Femur (tissue), 1 donor: ENCODE measurements at regions not wholly inside any gene's neighbourhood (a gene's known extent, or its start where the extent isn't known, plus 50 kb on each side); places are given as distances from the start of the nearest gene placed in this dataset.

Source experiments
- DNase-seq: peaks from one replicate; pipeline ENCODE4 v3.0.0-alpha.2; 2017

DNA sequence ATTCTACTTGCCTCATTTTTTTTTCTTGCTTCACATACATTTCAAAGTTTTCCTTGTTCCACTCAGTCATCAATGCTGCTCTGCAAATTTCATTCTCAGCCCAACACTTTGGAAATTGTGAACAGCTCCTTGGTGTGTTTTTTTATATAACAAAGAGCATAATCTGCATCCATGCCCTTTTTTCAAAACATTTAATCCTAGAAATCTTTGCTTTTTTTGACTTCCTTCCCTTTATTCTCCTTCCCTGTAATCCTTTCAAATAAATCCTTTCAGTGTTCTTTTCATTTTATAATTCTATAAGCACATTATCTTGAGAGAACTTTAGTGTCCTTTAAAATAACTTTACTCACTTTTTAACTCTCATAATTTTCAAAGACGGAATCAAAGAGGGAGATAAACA lies 1150.8 kb downstream of the SI start:
- no peak for DNase-seq

DNA sequence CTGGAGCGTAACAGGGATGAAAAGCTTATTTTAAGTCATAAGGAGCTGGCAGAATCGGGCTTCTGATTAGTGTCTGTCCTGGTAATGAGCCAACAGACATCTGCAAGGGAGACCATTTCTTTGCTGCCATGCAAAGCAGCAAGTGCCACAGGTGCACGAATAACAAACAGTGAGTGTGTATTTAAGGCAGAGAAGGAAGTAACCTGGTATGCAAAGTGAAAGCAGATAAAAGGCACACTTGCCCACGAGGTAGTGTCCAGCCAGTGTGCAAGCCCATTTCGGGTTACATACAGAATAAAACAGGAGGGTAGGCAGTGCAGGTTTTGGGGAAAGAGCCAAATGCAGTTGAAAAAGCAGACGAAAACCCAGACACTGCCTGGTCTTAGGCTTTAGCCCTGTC lies 1153.7 kb downstream of the SI start:
- no peak for DNase-seq

DNA sequence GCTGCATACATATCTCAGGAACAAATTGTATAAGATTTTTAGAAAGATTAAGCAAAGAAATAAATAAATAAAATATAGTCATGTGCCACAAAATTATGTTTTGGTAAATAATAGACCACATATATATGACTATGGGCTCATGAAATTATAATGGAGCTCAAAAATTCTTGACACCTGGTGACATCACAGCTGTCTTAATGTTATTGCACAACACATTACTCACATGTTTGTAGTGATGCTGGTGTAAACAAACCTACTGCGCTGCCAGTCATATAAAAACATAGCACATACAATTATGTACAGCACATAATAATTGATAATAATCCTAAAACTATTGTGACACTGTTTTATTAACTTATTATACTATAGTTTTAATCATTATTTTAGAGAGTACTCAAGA lies 1159.1 kb downstream of the SI start:
- DNase-seq, result no peak

DNA sequence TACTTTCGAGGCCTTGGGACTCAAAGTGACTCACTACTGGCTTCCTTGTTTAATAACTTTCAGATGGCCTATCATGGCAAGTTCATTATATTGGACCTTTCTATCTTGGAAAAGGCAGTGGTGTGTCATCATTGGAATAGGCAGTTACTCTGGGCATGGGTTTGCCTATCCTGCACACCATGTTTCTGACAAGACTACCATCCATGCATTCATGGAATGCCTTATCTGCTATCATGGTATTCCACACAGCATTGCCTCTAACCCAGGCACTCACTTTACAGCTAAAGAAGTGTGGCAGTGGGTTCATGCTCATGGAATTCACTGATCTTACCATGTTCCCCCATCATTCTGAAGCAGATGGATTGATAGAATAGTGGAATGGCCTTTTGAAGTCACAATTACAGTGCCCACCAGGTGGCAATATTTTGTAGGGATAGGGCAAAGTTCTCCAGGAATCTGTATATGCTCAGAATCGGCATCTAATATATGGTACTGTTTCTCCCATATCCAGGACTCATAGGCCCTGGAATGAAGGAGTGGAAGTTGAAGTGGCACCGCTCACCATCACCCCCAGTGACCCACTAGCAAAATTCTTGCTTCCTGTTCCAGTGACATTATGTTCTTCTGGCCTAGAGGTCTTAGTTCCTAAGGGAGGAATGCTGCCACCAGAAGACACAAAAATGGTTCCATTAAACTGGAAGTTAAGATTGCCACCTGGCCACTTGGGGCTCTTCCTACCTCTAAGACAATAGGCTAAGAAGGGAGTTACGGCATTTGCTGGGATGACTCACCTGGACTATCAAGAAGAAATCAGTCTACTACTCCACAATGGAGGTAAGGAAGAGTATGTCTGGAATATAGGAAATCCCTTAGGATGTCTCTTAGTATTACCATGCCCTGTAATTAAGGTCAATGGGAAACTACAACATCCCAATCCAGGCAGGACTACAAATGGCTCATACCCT lies 1161.4 kb downstream of the SI start:
- DNase-seq, result no peak

DNA sequence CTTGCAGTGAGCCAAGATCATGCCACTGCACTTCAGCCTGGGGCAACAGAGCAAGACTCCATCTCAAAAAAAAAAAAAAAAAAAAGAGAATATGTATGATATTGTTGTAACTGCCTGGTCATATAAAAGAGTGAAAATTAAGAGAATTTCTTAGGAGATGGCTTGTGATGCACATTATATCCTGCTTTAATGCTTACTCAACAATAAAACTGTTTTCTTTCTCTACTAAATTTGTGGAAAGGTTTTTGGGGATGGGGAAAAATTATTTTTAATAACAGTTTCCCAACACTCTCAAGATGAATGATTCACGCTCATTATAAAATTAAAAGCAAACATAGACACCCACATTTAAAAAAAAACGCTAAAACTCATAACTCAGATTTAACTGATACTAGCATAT lies 1163.0 kb downstream of the SI start:
- no peak for DNase-seq

DNA sequence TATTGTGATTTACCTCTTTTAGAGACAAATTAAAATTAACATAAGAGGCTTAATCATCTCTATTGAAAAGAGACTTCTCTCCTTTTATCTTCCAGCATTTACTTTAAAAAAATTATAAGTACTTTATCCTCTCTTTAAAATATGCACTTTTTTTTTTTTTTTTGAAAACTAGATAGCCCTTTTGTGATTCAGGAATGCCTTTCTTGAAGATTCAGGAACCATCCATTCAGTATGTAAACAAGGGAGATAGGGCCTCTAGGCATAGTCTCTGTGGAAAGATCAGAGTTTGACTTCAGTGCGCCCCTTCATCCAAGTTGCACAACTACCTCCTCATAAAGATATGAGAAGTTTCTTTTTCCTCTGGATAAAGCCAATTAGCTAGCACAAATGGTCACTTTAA lies 1163.7 kb downstream of the SI start:
- no peak for DNase-seq

DNA sequence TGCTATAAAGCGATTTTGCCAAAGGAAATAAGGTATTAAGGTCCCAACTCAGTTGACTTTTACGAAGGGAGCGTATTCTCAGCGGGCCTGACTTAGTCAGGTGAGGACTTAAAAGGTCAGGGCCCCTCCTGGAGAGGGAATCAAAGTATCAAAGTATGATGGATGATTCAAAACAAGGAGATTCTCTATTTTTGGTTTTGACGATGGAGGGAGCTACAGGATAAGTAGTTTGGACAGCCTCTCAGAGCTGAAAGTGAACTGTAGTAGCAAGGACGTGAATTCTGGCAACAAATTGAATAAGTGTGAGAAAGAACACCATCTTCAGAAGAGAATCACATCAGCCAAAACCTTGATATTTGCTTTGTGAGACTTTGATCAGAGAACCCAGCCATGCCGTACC lies 1186.5 kb downstream of the SI start:
- no peak for DNase-seq

DNA sequence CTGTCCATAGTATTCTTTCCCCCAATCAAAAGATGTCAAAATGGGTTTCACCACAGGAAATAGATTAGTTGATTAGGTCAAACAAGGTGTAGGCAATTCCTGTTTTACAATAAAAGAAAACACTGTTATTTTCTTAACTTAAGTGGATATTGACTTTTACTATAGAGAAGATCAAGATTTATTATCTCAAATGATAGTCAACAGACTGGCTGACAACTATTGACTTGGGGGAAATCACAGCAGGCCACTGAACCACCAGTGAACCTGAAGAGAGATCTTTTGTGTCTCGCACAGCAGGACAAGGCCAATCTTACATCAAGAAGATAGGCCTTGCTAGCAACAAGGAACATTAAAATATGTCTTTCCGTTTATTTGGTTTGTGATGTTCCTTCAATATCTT lies 1187.6 kb downstream of the SI start:
- no peak for DNase-seq

DNA sequence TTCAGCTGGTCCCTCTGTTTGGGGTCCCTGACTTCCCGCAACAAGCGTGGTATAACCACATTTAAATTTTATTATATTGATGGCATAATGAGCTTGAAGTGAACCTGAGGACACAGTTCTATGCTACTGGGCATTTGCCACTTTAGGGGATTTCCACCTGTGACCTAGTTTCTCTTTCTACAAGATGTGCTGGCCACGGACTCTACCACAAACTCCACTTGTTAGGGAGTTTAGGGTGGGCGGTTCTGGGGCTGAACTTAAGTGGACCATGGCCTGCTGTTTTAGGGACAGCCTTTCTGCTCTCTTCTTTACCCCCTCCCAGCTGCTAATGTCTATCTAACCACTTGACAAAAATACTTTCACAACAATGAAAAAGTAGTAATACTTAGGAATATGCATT lies 1199.1 kb downstream of the SI start:
- DNase-seq, result no peak

DNA sequence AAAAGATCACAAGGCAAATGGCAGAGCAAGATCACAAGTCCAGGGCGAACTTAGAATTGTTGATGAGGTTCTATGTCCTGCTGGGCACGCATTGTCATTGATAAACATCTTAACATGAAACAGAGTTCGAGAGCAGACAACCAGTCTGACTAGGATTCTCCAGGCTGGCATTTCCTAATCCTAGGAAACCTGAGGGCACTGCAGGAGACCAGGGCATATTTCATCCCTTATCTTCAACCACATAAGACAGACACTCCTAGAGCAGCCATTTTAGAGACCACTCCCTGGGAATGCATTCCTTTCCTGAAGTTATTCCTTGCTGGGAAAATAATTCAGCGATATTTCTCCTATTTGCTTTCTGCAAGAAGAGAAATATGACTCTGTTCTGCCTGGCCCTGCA lies 1199.9 kb downstream of the SI start:
- DNase-seq, result no peak

DNA sequence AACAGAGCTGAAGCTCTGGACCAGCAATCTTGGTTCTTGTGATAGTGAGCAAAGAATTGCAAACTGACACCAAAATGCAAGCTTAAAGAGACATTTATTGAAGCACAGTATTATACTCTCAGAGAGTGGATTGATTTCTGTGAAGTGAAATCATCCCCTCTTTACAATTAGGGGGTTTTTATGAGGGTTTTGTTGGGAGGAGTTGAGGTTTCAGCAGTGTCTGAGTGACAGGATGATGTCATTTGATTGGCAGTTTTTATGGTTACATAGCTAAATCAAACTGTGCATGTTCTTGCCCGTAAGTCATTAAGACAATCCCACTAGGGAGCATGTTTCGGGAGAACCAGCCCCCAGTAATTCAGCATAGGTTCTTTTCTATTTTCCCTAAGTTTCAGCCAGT lies 1200.5 kb downstream of the SI start:
- no peak for DNase-seq

DNA sequence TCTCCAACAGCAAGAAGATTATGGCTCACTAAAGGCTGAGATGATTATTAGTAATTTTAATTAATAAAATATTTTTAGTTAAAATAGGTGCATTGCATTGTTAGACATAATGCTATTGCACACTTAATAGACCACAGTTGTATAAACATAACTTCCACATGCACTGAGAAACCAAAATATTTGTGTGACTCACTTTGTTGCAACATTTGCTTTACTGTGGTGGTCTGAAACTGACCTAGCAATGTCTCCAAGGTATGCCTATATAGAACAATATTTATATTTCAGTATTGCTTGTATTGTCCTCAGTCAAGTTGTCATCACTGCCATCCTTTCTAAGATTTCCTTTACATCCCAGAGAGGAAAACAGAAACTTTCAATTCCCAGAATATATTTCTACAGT lies 1215.2 kb downstream of the SI start:
- DNase-seq, result no peak

DNA sequence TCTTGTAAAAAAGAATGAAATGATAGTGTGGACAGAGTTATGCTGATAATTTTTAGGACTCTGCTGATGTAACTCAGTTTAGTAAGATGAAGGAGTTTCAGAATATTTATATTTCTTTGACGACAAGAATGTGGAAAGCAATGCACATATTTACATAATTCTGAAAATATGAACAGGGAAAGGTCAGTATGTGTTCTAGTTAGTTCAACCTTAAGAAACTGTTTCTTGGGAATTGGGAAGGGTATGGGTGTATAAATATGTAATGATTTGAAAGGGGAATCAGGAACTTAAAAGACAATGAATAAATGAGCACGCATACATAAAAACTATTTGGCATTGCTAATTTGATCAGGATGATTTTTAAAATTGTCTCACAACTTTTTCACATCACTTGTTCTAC lies 1226.1 kb downstream of the SI start:
- no peak for DNase-seq

DNA sequence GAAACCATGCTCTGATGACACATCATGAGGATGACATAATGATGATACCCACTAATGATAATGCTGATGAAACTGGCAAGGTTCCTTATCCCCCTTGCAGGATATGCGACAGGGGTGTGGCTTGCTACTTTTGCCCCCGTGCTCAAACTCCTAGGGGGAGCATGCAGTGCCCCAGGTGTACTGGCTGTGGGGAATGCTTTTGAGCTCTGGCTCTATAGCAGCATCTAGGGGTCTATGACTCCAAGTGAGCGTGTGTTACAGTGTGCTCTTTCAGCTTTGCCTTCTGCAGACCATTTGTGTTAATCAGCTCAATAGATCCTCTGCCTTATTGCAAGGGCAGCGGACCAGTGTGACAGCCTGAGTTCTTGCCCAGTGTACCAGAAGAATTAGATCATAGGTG lies 1239.5 kb downstream of the SI start:
- DNase-seq, result no peak

DNA sequence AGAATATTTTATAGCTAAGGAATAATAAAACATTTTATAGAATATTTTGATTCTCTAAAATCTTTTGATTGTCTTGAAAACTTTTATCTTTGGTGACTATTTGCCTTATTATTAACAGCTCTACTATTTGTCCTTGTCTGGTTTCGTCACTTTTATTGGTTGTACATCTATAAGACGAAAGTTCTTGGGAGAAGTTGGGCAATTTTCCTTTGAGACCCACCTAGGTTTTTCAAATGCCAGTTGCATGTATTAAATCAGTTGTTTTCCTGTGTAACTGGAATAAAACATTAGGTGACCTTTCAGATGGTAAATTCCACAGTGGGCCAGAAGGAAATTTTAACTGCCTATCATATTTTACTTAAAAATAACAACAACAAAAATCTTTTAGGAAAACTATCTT lies 1245.7 kb downstream of the SI start:
- DNase-seq, result no peak

DNA sequence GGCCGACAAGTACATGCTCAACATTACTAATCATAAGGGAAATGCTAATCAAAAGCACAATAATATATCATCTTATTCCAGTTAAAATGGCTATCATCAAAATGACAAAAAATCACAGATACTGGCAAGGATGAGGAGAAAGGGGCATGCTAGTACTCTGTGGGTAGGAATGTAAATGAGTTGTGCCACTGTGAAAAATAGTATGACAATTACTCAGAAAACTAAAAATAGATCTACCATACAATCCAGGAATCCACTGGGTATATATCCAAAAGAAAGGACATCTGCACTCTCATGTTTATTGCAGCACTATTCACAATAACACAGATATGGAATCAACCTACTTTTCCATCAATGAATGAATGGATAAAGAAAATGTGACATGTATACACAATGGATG lies 1256.5 kb downstream of the SI start:
- no peak for DNase-seq

DNA sequence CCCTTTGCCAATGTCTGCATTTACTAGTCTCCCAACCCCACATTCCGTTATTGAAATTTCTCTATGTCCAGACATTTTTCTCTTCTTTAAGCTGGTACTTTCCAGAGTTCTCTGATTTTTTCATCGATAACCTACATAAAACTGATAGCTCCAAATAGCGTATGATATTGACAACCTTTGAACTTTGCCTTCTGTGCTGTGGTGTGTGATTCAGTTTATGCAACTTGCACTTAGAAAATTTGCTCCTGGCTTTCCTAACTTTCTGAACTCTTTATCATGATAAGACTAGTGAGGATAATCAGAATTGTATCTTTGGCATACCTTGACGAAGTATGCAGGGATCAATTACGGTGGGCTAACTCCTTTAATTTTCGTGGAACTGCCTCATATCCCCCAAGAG lies 1261.3 kb downstream of the SI start:
- no peak for DNase-seq

DNA sequence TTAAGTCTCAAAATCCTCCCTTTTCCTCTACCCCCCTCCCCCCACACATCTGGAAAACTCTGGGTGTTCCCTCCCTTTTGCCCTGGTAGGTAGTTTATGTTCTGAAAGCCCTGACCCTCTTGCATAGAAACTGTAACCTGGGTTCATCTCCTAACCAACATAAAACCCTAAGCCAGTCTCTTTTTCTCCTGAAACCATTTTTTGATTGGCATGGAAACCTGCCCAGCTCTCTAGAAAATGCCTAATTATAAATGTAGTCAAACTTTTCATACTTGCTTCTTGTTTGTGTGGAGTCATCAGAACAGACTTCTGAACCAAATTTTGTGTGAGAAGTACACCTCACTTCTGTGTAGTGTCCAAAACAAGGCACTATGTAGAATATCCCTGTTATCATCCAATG lies 1264.4 kb downstream of the SI start:
- DNase-seq, result no peak

DNA sequence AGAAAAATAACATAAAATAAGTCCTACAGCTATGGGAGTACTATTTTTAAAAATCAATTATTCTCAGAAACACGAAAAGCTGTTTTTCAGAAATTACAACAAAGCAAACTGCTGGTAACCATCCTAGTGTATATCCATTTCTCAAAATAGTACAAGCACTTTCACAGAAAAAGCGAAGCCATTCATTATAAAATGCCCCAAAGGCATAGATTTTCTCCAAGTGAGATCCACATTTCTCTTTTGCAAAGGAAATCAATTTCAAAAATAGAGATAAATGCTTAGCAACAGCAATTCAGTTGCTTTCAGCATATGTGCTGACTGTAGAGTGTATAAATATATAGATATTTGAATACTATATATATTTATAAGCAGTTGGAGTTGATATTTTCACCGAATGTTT lies 1266.3 kb downstream of the SI start:
- DNase-seq, result no peak

DNA sequence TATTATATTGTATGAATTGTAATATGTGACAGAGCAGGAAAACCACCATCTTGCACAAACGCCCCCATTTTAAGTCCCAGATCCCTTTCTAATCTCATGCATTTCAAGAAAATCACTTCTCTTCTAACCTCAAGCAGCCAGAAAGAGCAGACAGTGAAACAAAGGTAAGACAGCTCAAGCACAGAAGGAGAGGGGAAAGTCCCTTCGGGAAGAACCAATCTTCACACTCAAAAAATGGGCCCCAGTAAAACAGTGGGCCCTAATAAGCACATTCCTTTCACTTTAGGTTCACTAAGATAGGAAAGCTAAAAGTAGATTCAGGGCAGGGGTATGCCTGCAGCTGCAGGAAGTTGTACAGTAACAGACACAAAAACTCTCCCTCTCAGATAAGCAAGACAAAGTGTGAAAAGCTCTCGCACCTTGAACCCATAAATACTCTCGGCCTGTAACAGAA lies 1268.7 kb downstream of the SI start:
- DNase-seq, result no peak

DNA sequence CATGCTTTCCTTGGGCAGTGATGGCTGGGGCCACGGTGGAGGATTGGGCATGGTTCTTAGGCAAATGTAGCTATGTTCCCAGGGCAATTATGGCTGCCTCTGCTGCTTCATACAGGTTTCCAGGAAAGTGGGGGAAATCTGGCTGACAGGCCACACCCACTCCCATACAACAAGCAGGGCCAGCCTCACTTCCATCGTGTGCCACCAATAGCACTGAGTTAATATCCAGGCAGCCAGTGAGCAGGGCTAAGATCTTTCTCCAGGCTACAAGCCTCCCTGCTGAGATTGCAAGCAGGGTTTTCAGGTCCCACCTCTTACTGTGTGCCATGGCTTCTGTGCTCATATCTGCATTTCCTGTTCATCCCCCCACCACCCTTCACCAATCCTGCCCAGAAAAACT lies 1291.9 kb downstream of the SI start:
- DNase-seq, result no peak

DNA sequence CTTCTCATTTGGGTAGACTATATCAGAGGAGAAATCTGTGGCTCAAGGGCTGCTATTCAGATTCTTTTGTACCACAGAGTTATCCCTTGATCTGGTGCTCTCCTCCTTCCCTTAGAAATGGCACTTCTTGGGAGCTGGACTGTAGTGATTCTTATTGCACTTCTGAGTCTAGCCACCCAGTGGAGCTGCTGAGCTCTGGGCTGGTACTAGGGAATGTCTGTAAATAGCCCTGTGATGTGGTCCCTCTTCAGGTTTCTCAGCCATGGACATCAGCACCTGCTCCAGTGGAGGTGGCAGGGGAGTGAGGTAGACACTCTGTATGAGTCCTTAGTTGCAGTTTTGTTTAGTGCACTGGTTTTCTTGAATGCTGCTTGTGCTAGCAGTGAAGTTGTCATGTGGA lies 1292.6 kb downstream of the SI start:
- DNase-seq, result no peak

DNA sequence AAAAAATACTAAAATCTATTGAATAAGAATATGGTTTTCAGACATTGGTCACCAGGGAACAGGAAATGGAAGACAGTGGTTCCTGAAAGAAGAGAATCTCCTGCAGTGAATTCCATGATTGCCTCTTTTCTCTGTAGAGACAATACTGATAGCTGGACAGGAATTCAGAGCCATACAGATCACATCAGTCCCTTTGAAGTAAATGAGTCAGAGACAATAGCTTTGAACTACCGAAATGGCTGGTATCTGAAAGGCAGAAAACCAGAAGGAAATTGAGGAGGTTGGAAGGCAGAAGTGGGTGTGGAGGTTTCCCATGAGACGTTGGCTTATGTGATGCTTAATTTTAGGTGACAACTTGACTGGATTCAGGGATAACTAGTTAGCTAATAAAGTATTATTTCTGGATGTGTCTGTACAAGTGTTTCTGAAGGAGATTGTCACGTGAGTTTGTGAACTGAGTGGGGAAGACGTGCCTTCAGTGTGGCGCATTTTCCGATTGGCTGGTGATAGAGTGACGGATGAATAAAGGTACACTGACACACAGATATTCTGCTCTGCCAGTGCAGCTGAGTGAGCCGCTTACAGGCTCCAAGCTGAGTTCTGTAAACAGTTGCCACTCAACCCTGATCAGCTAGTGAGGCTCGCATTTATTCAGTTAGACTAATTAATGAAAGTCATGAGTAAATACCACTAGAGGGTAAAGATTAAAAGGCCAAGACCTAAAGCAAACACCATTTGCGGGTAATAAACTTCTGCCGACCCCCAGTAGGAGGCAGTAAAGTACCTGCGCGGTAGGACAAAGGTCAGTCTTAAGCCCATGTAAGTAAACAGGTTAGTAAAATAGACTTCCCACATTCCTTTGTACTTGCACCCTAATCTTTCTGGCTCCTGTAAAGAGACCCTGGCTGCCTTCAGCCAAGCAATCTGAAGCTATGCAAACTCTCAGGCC lies 1298.6 kb downstream of the SI start:
- DNase-seq, result no peak

DNA sequence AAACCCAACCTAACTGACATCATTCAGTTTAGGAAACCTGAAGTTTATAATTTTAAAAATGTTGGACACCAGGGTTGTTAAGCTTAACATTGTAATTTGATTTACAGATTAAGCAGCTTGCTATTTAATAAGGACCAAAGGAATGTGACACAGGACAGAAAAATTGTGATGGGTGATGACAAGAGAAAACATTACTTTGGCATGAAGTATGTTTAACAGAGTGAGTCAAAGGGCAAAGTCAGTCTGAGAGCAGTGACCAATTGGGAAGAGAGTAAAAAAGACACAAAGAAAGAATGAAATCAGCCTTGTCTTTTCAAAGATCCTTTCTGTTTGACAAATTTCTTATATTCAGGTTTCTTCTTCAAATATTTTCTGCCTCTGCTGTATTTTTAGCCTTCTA lies 1301.6 kb downstream of the SI start:
- no peak for DNase-seq
